ENCODE measurements at regions not wholly inside any gene's neighbourhood (a gene's known extent, or its start where the extent isn't known, plus 50 kb on each side); places are given as distances from the start of the nearest gene placed in this dataset.

- no peak for DNase-seq (ENCODE audit: extremely low read depth, low read depth)
- TF ChIP-seq, protein P1, sequence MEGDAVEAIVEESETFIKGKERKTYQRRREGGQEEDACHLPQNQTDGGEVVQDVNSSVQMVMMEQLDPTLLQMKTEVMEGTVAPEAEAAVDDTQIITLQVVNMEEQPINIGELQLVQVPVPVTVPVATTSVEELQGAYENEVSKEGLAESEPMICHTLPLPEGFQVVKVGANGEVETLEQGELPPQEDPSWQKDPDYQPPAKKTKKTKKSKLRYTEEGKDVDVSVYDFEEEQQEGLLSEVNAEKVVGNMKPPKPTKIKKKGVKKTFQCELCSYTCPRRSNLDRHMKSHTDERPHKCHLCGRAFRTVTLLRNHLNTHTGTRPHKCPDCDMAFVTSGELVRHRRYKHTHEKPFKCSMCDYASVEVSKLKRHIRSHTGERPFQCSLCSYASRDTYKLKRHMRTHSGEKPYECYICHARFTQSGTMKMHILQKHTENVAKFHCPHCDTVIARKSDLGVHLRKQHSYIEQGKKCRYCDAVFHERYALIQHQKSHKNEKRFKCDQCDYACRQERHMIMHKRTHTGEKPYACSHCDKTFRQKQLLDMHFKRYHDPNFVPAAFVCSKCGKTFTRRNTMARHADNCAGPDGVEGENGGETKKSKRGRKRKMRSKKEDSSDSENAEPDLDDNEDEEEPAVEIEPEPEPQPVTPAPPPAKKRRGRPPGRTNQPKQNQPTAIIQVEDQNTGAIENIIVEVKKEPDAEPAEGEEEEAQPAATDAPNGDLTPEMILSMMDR (IDR thresholded peaks at IDR 0.05; ENCODE audit: low read depth, low read length, missing control alignments), result no peak
- no peak overlapping the region for H3K4me3 ChIP-seq (replicated peaks; ENCODE audit: low read depth, low read length)
Measured at GRCh38 chr4:164293203-164293602, 460.7 kb upstream of the SMIM31 start.

- TF ChIP-seq, protein P1 (IDR thresholded peaks at IDR 0.05; ENCODE audit: low read depth, low read length, missing control alignments), result no peak
- DNase-seq (ENCODE audit: extremely low read depth, low read depth), result no peak
- no peak overlapping the region for H3K4me3 ChIP-seq (replicated peaks; ENCODE audit: low read depth, low read length)
Measured at GRCh38 chr4:164293743-164294142, 460.2 kb upstream of the SMIM31 start.

DNA sequence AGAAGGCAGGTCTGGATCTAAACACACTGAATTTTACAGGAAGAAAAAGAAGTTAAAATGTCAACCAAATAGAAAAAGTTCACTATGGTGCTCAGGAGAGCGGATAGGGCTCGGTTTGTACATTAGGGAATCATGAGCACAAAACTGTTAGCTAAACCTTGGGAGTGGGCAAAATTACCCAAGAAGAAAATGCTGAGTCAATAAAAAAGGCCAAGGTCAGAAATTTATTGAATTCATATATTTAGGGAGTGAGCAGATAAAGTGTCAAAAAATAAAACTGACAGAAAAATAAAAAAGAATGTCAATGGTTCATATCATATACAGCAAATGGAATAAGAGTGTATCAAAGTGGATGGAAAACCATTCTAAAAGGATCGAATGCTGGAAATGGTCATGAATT, 452.5 kb upstream of the SMIM31 start:
- no peak overlapping the region for H3K4me3 ChIP-seq (replicated peaks; ENCODE audit: low read depth, low read length)
- no peak for DNase-seq (ENCODE audit: extremely low read depth, low read depth)
- TF ChIP-seq, protein P1 (IDR thresholded peaks at IDR 0.05; ENCODE audit: low read depth, low read length, missing control alignments), result no peak

DNA sequence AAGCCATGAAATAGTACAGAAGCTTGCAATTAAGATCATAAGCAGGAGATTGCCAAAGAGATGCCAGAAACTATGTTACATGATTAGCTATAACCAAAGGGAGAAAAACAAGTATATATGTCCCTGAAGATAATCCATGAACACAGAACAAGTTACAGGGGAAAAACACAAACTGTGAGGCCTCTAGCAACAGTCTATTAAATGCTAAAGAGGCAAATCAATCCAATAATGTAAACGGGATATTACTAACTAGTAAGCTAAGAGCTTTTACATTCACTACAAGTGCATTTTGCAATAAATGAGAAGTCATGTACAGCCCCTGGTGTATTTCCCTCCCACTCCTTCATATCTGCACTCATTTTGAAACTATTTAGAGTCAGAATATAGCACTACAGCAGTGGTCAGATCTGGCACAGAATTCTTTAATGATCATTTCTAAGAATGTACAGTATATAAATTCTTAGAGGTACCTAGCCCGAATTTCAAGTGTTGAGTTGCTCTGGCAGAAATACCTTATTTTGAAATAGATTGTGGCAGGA, 449.8 kb upstream of the SMIM31 start:
- no peak for DNase-seq (ENCODE audit: extremely low read depth, low read depth)
- TF ChIP-seq, protein P1 (IDR thresholded peaks at IDR 0.05; ENCODE audit: low read depth, low read length, missing control alignments), result no peak
- no peak overlapping the region for H3K4me3 ChIP-seq (replicated peaks; ENCODE audit: low read depth, low read length)

GRCh38 chr4:164304861-164305260, 449.1 kb upstream of the SMIM31 start:
- DNase-seq (ENCODE audit: extremely low read depth, low read depth), result no peak

DNA sequence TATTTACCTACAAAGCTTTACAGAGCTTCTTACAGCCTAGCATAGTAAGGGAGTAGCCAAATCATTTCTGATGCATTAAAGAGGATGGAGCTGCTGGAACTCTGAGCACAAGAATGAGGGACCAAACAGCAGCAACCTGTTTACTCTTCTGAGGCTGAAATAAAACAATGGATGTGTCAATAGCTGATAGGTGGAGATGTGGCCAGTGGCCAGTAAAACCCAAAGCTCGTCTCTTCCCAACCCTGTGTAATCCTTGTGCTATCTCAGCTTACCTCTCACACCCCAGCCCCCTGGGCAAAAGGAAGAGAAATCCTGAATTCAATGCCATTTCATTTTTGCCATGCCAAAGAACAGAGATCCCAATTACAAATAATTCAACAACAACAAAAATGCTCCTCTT, 446.7 kb upstream of the SMIM31 start:
- DNase-seq (ENCODE audit: extremely low read depth, low read depth), result no peak
- H3K4me3 ChIP-seq (replicated peaks; ENCODE audit: low read depth, low read length), result no peak overlapping the region
- TF ChIP-seq, protein P1 (IDR thresholded peaks at IDR 0.05; ENCODE audit: low read depth, low read length, missing control alignments), result no peak

More at GRCh38 chr4:164304861-164305260, 449.1 kb upstream of the SMIM31 start:
- no peak overlapping the region for H3K4me3 ChIP-seq (replicated peaks; ENCODE audit: low read depth, low read length)
- TF ChIP-seq, protein P1 (IDR thresholded peaks at IDR 0.05; ENCODE audit: low read depth, low read length, missing control alignments), result no peak

- no peak overlapping the region for H3K4me3 ChIP-seq (replicated peaks; ENCODE audit: low read depth, low read length)
- TF ChIP-seq, protein P1 (IDR thresholded peaks at IDR 0.05; ENCODE audit: low read depth, low read length, missing control alignments), result no peak
- DNase-seq (ENCODE audit: extremely low read depth, low read depth), result no peak
Measured at GRCh38 chr4:164312671-164313070, 441.3 kb upstream of the SMIM31 start.
